ENCODE measurements at regions not wholly inside any gene's neighbourhood (a gene's known extent, or its start where the extent isn't known, plus 50 kb on each side); places are given as distances from the start of the nearest gene placed in this dataset.

- H4K5ac ChIP-seq (ENCODE audit: low read depth, low read length): no peak overlapping the region
- intact Hi-C loops (cut with micrococcal nuclease): no loop called here
- no peaks in the 10 kb centered on the region for H3K36me3 ChIP-seq (ENCODE audit: control insufficient read depth, insufficient read depth, low read length)
- H2AK9ac ChIP-seq (replicated peaks; ENCODE audit: low read depth, low read length, poor library complexity): no peak overlapping the region
- no peaks in the 10 kb centered on the region for H4K20me1 ChIP-seq (ENCODE audit: insufficient read depth, low read length)
- no peak overlapping the region for H3K4me2 ChIP-seq (ENCODE audit: low read depth, low read length)
- TF ChIP-seq POLR2A (IDR thresholded peaks at IDR 0.05; ENCODE audit: low read depth, low read length): no peak
- peak; percentile 43 for TF ChIP-seq CEBPB (IDR thresholded peaks at IDR 0.05; ENCODE audit: low read depth, low read length)
- peak; percentile 57 for TF ChIP-seq USF2 (IDR thresholded peaks at IDR 0.05; ENCODE audit: low read depth, low read length)
- no peak overlapping the region for H2BK120ac ChIP-seq (ENCODE audit: low read depth, low read length)
- H2BK20ac ChIP-seq (ENCODE audit: low read depth, low read length): no peak overlapping the region
- ChIA-PET CTCF (no interaction called here), POLR2A (ENCODE audit: unreplicated experiment) (no interaction called here)
- H3K56ac ChIP-seq (ENCODE audit: extremely low read depth, insufficient read depth, low read length): no peak overlapping the region
- H3K23ac ChIP-seq (ENCODE audit: low read depth, low read length): no peak overlapping the region
- no peak overlapping the region for H2BK15ac ChIP-seq (ENCODE audit: low read depth, low read length)
- WGBS, 2 experiments (ENCODE audit: extremely low coverage in 2 of 2, insufficient read length in 1 of 2): no CpG with 5 or more reads among the region's 2 CpGs
- H3K18ac ChIP-seq (ENCODE audit: low read depth, low read length): no peak overlapping the region
- H3K9me1 ChIP-seq (ENCODE audit: insufficient read depth, low read length): no peaks in the 10 kb centered on the region
- no peaks in the 10 kb centered on the region for H3K9me3 ChIP-seq (ENCODE audit: control insufficient read depth, insufficient read depth, low read length)
- H3K4ac ChIP-seq (ENCODE audit: low read depth, low read length): no peak overlapping the region
- H2BK5ac ChIP-seq (ENCODE audit: low read depth, low read length, poor library complexity, severe bottlenecking): no peak overlapping the region
- H3K27me3 ChIP-seq (ENCODE audit: control insufficient read depth, insufficient read depth, low read length): peaks cover 9% of the 10 kb centered on the region
- dilution Hi-C loops (cut with HindIII; ENCODE audit: low sequenced_read_pairs, unreplicated experiment): no loop called here
- H3K79me1 ChIP-seq (ENCODE audit: low read depth in 1 of 2, low read length in 2 of 2): no peaks in the 10 kb centered on the region
- no peak overlapping the region for H3K4me3 ChIP-seq (ENCODE audit: insufficient read depth, low read depth, low read length)
- H3K9ac ChIP-seq (ENCODE audit: low read depth, low read length): no peak overlapping the region
- H3K14ac ChIP-seq (replicated peaks; ENCODE audit: low read depth, low read length): no peak overlapping the region
- H4K8ac ChIP-seq (ENCODE audit: low read depth in 2 of 2, low read length in 2 of 2): no peak overlapping the region
- no peak overlapping the region for H4K91ac ChIP-seq (ENCODE audit: insufficient read depth, low read depth, low read length)
- ATAC-seq (ENCODE audit: low read depth) (no peak), DNase-seq (no peak)
- no TSS peak for BruUV-seq (replicated peaks)
- in situ Hi-C loops (cut with MboI; ENCODE audit: low sequenced_read_pairs): no loop called here
- H3K4me1 ChIP-seq (ENCODE audit: control insufficient read depth, insufficient read depth, low read length): peaks cover 6% of the 10 kb centered on the region
- H3K27ac ChIP-seq (ENCODE audit: insufficient read depth, low read length): no peak overlapping the region
- no peak overlapping the region for H2AFZ ChIP-seq (replicated peaks; ENCODE audit: low read length, poor library complexity)
- no peak overlapping the region for H2AK5ac ChIP-seq (ENCODE audit: low read depth, low read length)
Measured at GRCh38 chr9:107226421-107226820, 56.7 kb upstream of the RAD23B start.
